ENCODE measurements at regions not wholly inside any gene's neighbourhood (a gene's known extent, or its start where the extent isn't known, plus 50 kb on each side); places are given as distances from the start of the nearest gene placed in this dataset.
"Not testable (repeated sequence)": the region's sequence is repeated elsewhere in the genome, so short reads cannot be mapped to it uniquely, and the experiment has no call there.

DNA sequence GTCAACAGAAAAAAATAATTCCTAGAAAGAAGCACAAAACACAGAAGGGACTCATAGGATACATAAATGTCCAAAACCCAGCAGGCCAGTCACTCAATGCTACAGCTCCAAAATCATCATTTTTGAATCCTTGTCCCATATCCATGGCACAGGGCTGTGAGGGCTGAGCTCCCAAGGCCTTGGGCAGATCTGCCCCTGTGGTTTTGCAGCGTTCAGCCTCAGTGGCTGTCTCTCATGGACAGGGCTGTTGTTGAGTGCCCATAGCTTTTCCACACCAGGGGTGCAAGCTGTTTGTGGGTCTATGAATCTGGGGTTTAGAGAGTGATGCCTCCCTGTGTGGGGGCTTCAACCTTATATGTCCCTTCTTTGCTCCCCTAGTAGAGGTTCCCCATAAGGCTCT lies 243.2 kb downstream of the CWH43 start:
- not testable (repeated sequence) for H3K9me3 ChIP-seq (ENCODE audit: low read length); H2AFZ ChIP-seq (ENCODE audit: low read depth, low read length); H3K9ac ChIP-seq (ENCODE audit: low read length); H3K27me3 ChIP-seq (ENCODE audit: insufficient read depth, low read depth, low read length); H3K4me2 ChIP-seq (ENCODE audit: low read length); H3K27ac ChIP-seq (ENCODE audit: low read length); H3K36me3 ChIP-seq (ENCODE audit: insufficient read depth, low read length); H3F3A ChIP-seq (ENCODE audit: insufficient read depth, low read length, poor library complexity, severe bottlenecking); H3K9me2 ChIP-seq (ENCODE audit: insufficient read depth, low read length); H4K20me1 ChIP-seq (ENCODE audit: insufficient read depth); H3K79me2 ChIP-seq (replicated peaks; ENCODE audit: insufficient read depth, low read length); H3K4me3 ChIP-seq (ENCODE audit: low read length)

DNA sequence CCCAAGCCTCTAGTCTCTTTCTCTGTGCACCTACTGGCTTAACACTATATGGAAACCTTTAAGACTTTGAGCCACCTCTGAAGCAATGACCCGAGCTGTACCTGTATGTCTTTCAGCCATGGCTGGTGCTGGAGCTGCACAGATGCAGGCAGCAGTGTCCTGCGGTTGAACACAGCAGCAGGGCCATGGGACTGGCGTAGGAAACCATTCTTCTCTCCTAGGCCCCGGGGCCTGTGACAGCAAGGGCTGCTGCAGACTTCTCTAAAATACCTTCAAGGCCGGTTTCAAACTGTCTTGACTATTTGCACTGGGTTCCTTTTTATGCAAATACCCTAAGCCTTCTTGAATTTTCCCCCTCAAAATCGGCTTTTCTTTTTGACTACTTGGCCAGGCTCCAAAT lies 243.6 kb downstream of the CWH43 start:
- not testable (repeated sequence) for H4K20me1 ChIP-seq (ENCODE audit: insufficient read depth); H3F3A ChIP-seq (ENCODE audit: insufficient read depth, low read length, poor library complexity, severe bottlenecking); H3K36me3 ChIP-seq (ENCODE audit: insufficient read depth, low read length); H3K4me2 ChIP-seq (ENCODE audit: low read length); H3K79me2 ChIP-seq (replicated peaks; ENCODE audit: insufficient read depth, low read length); H3K9me2 ChIP-seq (ENCODE audit: insufficient read depth, low read length); H3K9me3 ChIP-seq (ENCODE audit: low read length); H3K27me3 ChIP-seq (ENCODE audit: insufficient read depth, low read depth, low read length); H2AFZ ChIP-seq (ENCODE audit: low read depth, low read length); H3K9ac ChIP-seq (ENCODE audit: low read length); H3K4me3 ChIP-seq (ENCODE audit: low read length); H3K27ac ChIP-seq (ENCODE audit: low read length)

- not testable (repeated sequence) for H3K27me3 ChIP-seq (ENCODE audit: insufficient read depth, low read depth, low read length); H4K20me1 ChIP-seq (ENCODE audit: insufficient read depth); H3K4me2 ChIP-seq (ENCODE audit: low read length); H3K79me2 ChIP-seq (replicated peaks; ENCODE audit: insufficient read depth, low read length); H3K36me3 ChIP-seq (ENCODE audit: insufficient read depth, low read length); H3K27ac ChIP-seq (ENCODE audit: low read length); H3K9ac ChIP-seq (ENCODE audit: low read length); H3K9me2 ChIP-seq (ENCODE audit: insufficient read depth, low read length); H3K9me3 ChIP-seq (ENCODE audit: low read length); H3F3A ChIP-seq (ENCODE audit: insufficient read depth, low read length, poor library complexity, severe bottlenecking); H2AFZ ChIP-seq (ENCODE audit: low read depth, low read length); H3K4me3 ChIP-seq (ENCODE audit: low read length)
Observed at GRCh38 chr4:49233346-49233745, 247.3 kb downstream of the CWH43 start.

DNA sequence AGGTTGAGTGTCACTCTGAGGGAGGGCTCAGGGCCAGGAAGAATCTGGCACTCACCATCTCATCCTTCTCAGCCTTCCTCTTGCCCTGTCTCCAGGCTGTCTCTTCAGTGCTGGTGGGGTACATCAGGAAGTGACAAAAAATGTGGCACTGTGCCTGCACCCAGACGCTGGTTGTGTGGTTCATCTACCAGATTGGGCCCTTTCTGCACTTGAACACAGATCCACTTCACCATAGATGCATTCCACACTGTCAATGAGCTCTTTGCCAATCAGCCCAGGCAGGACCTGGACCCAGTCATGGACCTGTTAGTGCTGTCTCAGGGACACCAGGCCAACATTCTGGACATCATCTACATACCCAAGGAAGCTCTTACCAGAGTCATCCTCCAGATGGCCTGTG lies 247.7 kb downstream of the CWH43 start:
- H3K9ac ChIP-seq (ENCODE audit: low read length); H3K4me3 ChIP-seq (ENCODE audit: low read length); H3K27ac ChIP-seq (ENCODE audit: low read length); H3K9me2 ChIP-seq (ENCODE audit: insufficient read depth, low read length); H4K20me1 ChIP-seq (ENCODE audit: insufficient read depth); H3K27me3 ChIP-seq (ENCODE audit: insufficient read depth, low read depth, low read length); H3F3A ChIP-seq (ENCODE audit: insufficient read depth, low read length, poor library complexity, severe bottlenecking); H3K36me3 ChIP-seq (ENCODE audit: insufficient read depth, low read length); H3K9me3 ChIP-seq (ENCODE audit: low read length); H3K4me2 ChIP-seq (ENCODE audit: low read length); H3K79me2 ChIP-seq (replicated peaks; ENCODE audit: insufficient read depth, low read length); H2AFZ ChIP-seq (ENCODE audit: low read depth, low read length): not testable (repeated sequence)

DNA sequence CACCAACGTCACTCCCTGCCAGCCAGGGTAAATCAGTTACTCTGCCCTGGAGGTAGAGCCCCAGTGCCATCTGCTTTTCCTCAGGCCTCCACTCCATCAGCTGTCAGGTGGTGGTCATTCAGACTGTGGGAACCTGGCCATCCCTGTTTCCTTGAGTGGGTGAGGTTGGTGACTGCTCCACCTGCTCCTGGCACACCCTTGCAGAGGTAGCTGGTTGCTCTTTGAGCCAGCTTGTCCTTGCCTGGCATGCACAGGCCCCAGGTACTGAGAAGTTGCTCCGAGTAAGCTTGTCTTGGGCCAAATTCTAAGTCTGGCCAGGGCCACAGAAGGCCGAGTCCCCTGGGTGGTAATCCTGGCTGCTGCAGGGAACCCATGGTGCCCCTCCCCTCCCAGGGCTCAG lies 248.3 kb downstream of the CWH43 start:
- H3F3A ChIP-seq (ENCODE audit: insufficient read depth, low read length, poor library complexity, severe bottlenecking); H3K79me2 ChIP-seq (replicated peaks; ENCODE audit: insufficient read depth, low read length); H3K4me3 ChIP-seq (ENCODE audit: low read length); H4K20me1 ChIP-seq (ENCODE audit: insufficient read depth); H3K27me3 ChIP-seq (ENCODE audit: insufficient read depth, low read depth, low read length); H3K36me3 ChIP-seq (ENCODE audit: insufficient read depth, low read length); H3K9me2 ChIP-seq (ENCODE audit: insufficient read depth, low read length); H3K27ac ChIP-seq (ENCODE audit: low read length); H3K9me3 ChIP-seq (ENCODE audit: low read length); H2AFZ ChIP-seq (ENCODE audit: low read depth, low read length); H3K9ac ChIP-seq (ENCODE audit: low read length); H3K4me2 ChIP-seq (ENCODE audit: low read length): not testable (repeated sequence)

DNA sequence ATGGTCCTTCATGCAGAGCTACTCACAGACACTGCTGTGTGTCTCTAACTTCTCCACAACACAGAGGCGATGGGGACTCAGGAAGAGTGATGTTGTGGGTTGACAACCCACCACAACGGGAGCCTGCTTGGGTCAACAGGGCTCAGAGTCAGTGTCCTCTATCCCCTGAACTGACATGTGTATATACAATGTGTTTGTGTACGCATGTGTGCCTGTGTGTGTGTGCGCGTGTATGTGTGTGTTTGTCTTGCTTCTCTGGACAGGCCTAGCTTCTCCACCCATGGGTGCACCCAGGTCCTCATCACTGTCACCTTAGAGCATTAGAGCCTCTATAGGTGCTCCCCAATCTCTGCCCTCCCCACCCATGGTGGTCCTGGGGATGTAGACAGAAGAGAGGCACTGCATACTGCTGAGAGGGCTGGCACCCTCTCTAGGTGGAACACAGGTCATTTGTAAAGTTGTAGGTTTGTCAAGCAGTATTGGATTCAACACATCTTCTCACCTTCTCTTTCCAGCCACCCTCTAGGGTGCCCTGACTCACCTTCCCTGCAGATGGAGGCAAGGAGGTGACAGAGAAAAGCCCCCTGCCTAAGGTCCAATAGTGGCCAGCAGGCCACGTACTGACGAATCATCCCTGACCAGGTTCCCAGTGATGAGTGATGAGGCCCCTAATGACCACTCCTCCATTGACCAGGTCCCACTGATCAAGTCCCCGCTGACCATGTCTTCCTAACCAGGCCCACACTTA lies 249.5 kb downstream of the CWH43 start:
- H3K9ac ChIP-seq (ENCODE audit: low read length); H2AFZ ChIP-seq (ENCODE audit: low read depth, low read length); H3K4me3 ChIP-seq (ENCODE audit: low read length); H4K20me1 ChIP-seq (ENCODE audit: insufficient read depth); H3K9me2 ChIP-seq (ENCODE audit: insufficient read depth, low read length); H3K4me2 ChIP-seq (ENCODE audit: low read length); H3K27me3 ChIP-seq (ENCODE audit: insufficient read depth, low read depth, low read length); H3K9me3 ChIP-seq (ENCODE audit: low read length); H3K79me2 ChIP-seq (replicated peaks; ENCODE audit: insufficient read depth, low read length); H3K27ac ChIP-seq (ENCODE audit: low read length); H3K36me3 ChIP-seq (ENCODE audit: insufficient read depth, low read length); H3F3A ChIP-seq (ENCODE audit: insufficient read depth, low read length, poor library complexity, severe bottlenecking): not testable (repeated sequence)

GRCh38 chr4:49236474-49236873 lies 250.4 kb downstream of the CWH43 start:
- H4K20me1 ChIP-seq (ENCODE audit: insufficient read depth); H3K36me3 ChIP-seq (ENCODE audit: insufficient read depth, low read length); H3K4me3 ChIP-seq (ENCODE audit: low read length); H3K27ac ChIP-seq (ENCODE audit: low read length); H2AFZ ChIP-seq (ENCODE audit: low read depth, low read length); H3K4me2 ChIP-seq (ENCODE audit: low read length); H3K79me2 ChIP-seq (replicated peaks; ENCODE audit: insufficient read depth, low read length); H3K9me3 ChIP-seq (ENCODE audit: low read length); H3K27me3 ChIP-seq (ENCODE audit: insufficient read depth, low read depth, low read length); H3K9me2 ChIP-seq (ENCODE audit: insufficient read depth, low read length); H3K9ac ChIP-seq (ENCODE audit: low read length); H3F3A ChIP-seq (ENCODE audit: insufficient read depth, low read length, poor library complexity, severe bottlenecking): not testable (repeated sequence)

- H2AFZ ChIP-seq (ENCODE audit: low read depth, low read length); H3K9me2 ChIP-seq (ENCODE audit: insufficient read depth, low read length); H3K4me2 ChIP-seq (ENCODE audit: low read length): not testable (repeated sequence)
Observed at GRCh38 chr4:49241295-49241694, 255.2 kb downstream of the CWH43 start.

More at GRCh38 chr4:49241295-49241694, 255.2 kb downstream of the CWH43 start:
- H3K4me3 ChIP-seq (ENCODE audit: low read length); H3K27ac ChIP-seq (ENCODE audit: low read length); H4K20me1 ChIP-seq (ENCODE audit: insufficient read depth); H3F3A ChIP-seq (ENCODE audit: insufficient read depth, low read length, poor library complexity, severe bottlenecking); H3K9ac ChIP-seq (ENCODE audit: low read length); H3K36me3 ChIP-seq (ENCODE audit: insufficient read depth, low read length); H3K9me3 ChIP-seq (ENCODE audit: low read length); H3K27me3 ChIP-seq (ENCODE audit: insufficient read depth, low read depth, low read length); H3K79me2 ChIP-seq (replicated peaks; ENCODE audit: insufficient read depth, low read length): not testable (repeated sequence)

Data from neural cell (in vitro differentiated cells).